A673 (cell line): ENCODE measurements at regions not wholly inside any gene's neighbourhood (a gene's known extent, or its start where the extent isn't known, plus 50 kb on each side); places are given as distances from the start of the nearest gene placed in this dataset.

Source experiments
- BruUV-seq: library from RNA; stranded (reverse); fragments of 400-500 nt; replicated peaks from 2 replicates; lab custom pipeline; 2021; lab: Mats Ljungman, UMichigan
- CTCF ChIA-PET: fragments of 300-600 bp; sonication (Branson Sonifier 250); formaldehyde crosslinking; loops from one replicate; lab custom pipeline; 2022; ENCODE audit warnings: antibody characterized with exemption; lab: Charles Lee
- POLR2A ChIA-PET: fragments of 300-600 bp; sonication (Branson Sonifier 250); formaldehyde crosslinking; loops from one replicate; lab custom pipeline; 2022; ENCODE audit warnings: antibody characterized with exemption; ENCODE audit not compliant: low non-redundant PET; lab: Charles Lee
- DNase-seq: peaks from one replicate; pipeline ENCODE4 v3.0.0-alpha.2; 2015; ENCODE audit warnings: low spot score
- H3K27ac ChIP-seq: fragments of 200-600 bp; sonication (generic); 2 replicates; pipeline ENCODE4 v1.5.1; 2016; ENCODE audit warnings: mixed run types, low read depth, mild to moderate bottlenecking, mixed read lengths, antibody characterized with exemption, low read length; ENCODE audit not compliant: poor library complexity, severe bottlenecking
- H3K27me3 ChIP-seq: fragments of 200-600 bp; sonication (generic); replicated peaks from 2 replicates; pipeline ENCODE4 v1.6.1; 2017; ENCODE audit warnings: mixed run types, low read depth, mild to moderate bottlenecking, mixed read lengths, antibody characterized with exemption, low read length; ENCODE audit not compliant: insufficient read depth, poor library complexity
- H3K36me3 ChIP-seq: fragments of 200-600 bp; sonication (generic); 2 replicates; pipeline ENCODE4 v1.6.1; 2016; ENCODE audit warnings: mixed run types, mild to moderate bottlenecking, mixed read lengths, antibody characterized with exemption, low read length; ENCODE audit not compliant: insufficient read depth, poor library complexity, severe bottlenecking
- H3K4me1 ChIP-seq: fragments of 200-600 bp; sonication (generic); 2 replicates; pipeline ENCODE4 v1.6.1; 2017; ENCODE audit warnings: mixed run types, mild to moderate bottlenecking, mixed read lengths, antibody characterized with exemption, low read length; ENCODE audit not compliant: insufficient read depth, poor library complexity, severe bottlenecking
- H3K4me3 ChIP-seq: fragments of 200-600 bp; sonication (generic); 2 replicates; pipeline ENCODE4 v1.5.1; 2016; ENCODE audit warnings: low read depth, mixed run types, mild to moderate bottlenecking, mixed read lengths, low read length; ENCODE audit not compliant: poor library complexity, severe bottlenecking
- H3K9me3 ChIP-seq: fragments of 200-600 bp; sonication (generic); 2 replicates; pipeline ENCODE4 v1.6.1; 2016; ENCODE audit warnings: mixed run types, low read depth, mild to moderate bottlenecking, mixed read lengths, antibody characterized with exemption, low read length; ENCODE audit not compliant: poor library complexity, severe bottlenecking
- CTCF ChIP-seq: fragments of 300-800, 200-600 bp; sonication (generic); conservative IDR thresholded peaks from 2 replicates; pipeline ENCODE4 v1.5.1; 2017; ENCODE audit warnings: low read depth, mild to moderate bottlenecking, antibody characterized with exemption, low read length, moderate library complexity, mixed read lengths
- EZH2 ChIP-seq: fragments of 200-600 bp; sonication (generic); IDR thresholded peaks from 2 replicates; pipeline ENCODE4 v1.6.1; 2017; ENCODE audit warnings: borderline replicate concordance, low read depth, mild to moderate bottlenecking, mixed read lengths, antibody characterized with exemption, low read length; ENCODE audit not compliant: poor library complexity, severe bottlenecking
- intact Hi-C: fragments of 100-400 bp; cut with micrococcal nuclease; formaldehyde crosslinking; loops from one replicate; pipeline ENCODE4 v1.10.0; 2022; ENCODE audit not compliant: unreplicated experiment

- BruUV-seq = no TSS peak
- CTCF ChIA-PET = no interaction called here
- H3K4me1 ChIP-seq = no peaks in the 10 kb centered on the region
- no peaks in the 10 kb centered on the region for H3K36me3 ChIP-seq
- intact Hi-C loops = no loop called here
- no peak overlapping the region for H3K27ac ChIP-seq
- POLR2A ChIA-PET = no interaction called here
- H3K4me3 ChIP-seq = no peak overlapping the region
- no peak for DNase-seq
- H3K27me3 ChIP-seq = no peaks in the 10 kb centered on the region
- H3K9me3 ChIP-seq = no peaks in the 10 kb centered on the region
- TF ChIP-seq EZH2 (no peak), CTCF (no peak)
These were observed 325.3 kb upstream of the GRAMD2B start for GRCh38 chr5:126097876-126098275.

- no TSS peak for BruUV-seq
- no peak for DNase-seq
These were observed 324.7 kb upstream of the GRAMD2B start for GRCh38 chr5:126098330-126099017.

GRCh38 chr5:126099077-126099476 is 324.1 kb upstream of the GRAMD2B start:
- Histone ChIP-seq H3K4me1 (no peaks in the 10 kb centered on the region), H3K27ac (no peak overlapping the region), H3K9me3 (no peaks in the 10 kb centered on the region), H3K4me3 (no peak overlapping the region), H3K27me3 (no peaks in the 10 kb centered on the region), H3K36me3 (no peaks in the 10 kb centered on the region)
- intact Hi-C loops = no loop called here
- ChIA-PET CTCF (no interaction called here), POLR2A (no interaction called here)
- TF ChIP-seq EZH2 (no peak), CTCF (no peak)
- no peak for DNase-seq
- BruUV-seq = no TSS peak

More at GRCh38 chr5:126098330-126099017, 324.7 kb upstream of the GRAMD2B start:
- no peaks in the 10 kb centered on the region for H3K9me3 ChIP-seq
- no peak for TF ChIP-seq EZH2
- ChIA-PET CTCF (no interaction called here), POLR2A (no interaction called here)
- H3K4me3 ChIP-seq = no peak overlapping the region
- H3K27ac ChIP-seq = no peak overlapping the region
- H3K4me1 ChIP-seq = no peaks in the 10 kb centered on the region
- no peaks in the 10 kb centered on the region for H3K36me3 ChIP-seq
- no peaks in the 10 kb centered on the region for H3K27me3 ChIP-seq
- intact Hi-C loops = no loop called here

GRCh38 chr5:126100767-126101166 is 322.4 kb upstream of the GRAMD2B start:
- ChIA-PET POLR2A (no interaction called here), CTCF (no interaction called here)
- peak; percentile 7 for DNase-seq
- Histone ChIP-seq H3K27me3 (no peaks in the 10 kb centered on the region), H3K4me1 (no peaks in the 10 kb centered on the region), H3K4me3 (no peak overlapping the region), H3K27ac (no peak overlapping the region), H3K36me3 (no peaks in the 10 kb centered on the region), H3K9me3 (no peaks in the 10 kb centered on the region)
- intact Hi-C loops = no loop called here
- TF ChIP-seq CTCF = peak; percentile 53
- TF ChIP-seq EZH2 = no peak
- no TSS peak for BruUV-seq
